ENCODE measurements at regions not wholly inside any gene's neighbourhood (a gene's known extent, or its start where the extent isn't known, plus 50 kb on each side); places are given as distances from the start of the nearest gene placed in this dataset.

DNA sequence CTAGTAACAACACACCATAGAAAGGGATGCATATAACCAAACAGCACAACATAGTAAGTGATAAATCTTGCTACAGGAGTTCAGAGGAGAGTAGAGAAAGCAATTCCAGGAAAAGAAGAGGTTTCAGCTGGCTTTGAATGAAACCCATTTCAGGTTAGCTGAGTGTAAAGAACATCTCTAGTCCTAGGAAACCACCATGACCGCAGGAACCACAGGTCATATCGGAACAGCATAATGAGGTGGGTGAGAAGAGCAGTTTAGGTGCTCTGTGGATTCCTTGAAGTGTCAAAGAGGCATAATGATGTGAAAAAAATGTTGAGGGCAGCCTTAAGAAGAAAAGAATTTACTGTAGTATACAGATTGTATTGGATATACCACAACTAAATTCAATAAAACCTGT, 507.5 kb downstream of the MTRR start:
- no peak overlapping the region for H3K27ac Mint-ChIP-seq
- H3K4me1 Mint-ChIP-seq, result no peaks in the 10 kb centered on the region
- no peaks in the 10 kb centered on the region for H3K36me3 Mint-ChIP-seq
- TF ChIP-seq CTCF (IDR thresholded peaks at IDR 0.05; ENCODE audit: unreplicated experiment), result no peak
- H3K27me3 Mint-ChIP-seq (ENCODE audit: low read depth), result no peaks in the 10 kb centered on the region
- H3K9me3 Mint-ChIP-seq, result no peaks in the 10 kb centered on the region
- H3K4me3 Mint-ChIP-seq, result no peak overlapping the region
- DNase-seq (ENCODE audit: low spot score in 2 of 2, unreplicated experiment in 2 of 2), result no peak

DNA sequence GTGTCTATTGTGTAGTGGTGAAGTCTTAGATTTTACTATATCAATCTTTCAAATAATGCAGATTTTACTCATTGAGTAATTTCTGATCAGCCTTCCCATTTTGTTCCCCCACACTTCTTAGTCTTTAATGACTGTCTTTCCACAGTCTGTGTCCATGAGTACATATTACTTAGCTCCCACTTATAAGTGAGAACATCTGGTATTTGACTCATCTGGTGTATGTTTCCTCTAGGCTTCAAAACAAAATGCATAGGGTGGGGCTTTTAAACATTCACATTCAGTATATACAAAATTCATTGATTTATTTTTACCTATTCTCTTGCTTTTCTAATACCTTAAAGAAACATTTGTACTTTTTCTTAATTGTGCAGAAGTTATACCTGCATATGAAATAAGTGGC, 513.0 kb downstream of the MTRR start:
- TF ChIP-seq CTCF (IDR thresholded peaks at IDR 0.05; ENCODE audit: unreplicated experiment), result no peak
- Mint-ChIP-seq H3K4me3 (no peak overlapping the region), H3K36me3 (no peaks in the 10 kb centered on the region), H3K9me3 (no peaks in the 10 kb centered on the region), H3K27me3 (ENCODE audit: low read depth) (peaks cover 28% of the 10 kb centered on the region), H3K4me1 (no peaks in the 10 kb centered on the region), H3K27ac (no peak overlapping the region)
- DNase-seq (ENCODE audit: low spot score in 2 of 2, unreplicated experiment in 2 of 2), result no peak

- no peaks in the 10 kb centered on the region for H3K9me3 Mint-ChIP-seq
- peaks cover 33% of the 10 kb centered on the region for H3K27me3 Mint-ChIP-seq (ENCODE audit: low read depth)
- H3K36me3 Mint-ChIP-seq, result no peaks in the 10 kb centered on the region
- H3K27ac Mint-ChIP-seq, result no peak overlapping the region
- no peak overlapping the region for H3K4me3 Mint-ChIP-seq
- H3K4me1 Mint-ChIP-seq, result no peaks in the 10 kb centered on the region
- no peak for TF ChIP-seq CTCF (IDR thresholded peaks at IDR 0.05; ENCODE audit: unreplicated experiment)
- DNase-seq (ENCODE audit: low spot score in 2 of 2, unreplicated experiment in 2 of 2), result no peak
Observed at GRCh38 chr5:8382456-8382855, 513.5 kb downstream of the MTRR start.

GRCh38 chr5:8383616-8384015, 514.7 kb downstream of the MTRR start:
- no peaks in the 10 kb centered on the region for H3K4me1 Mint-ChIP-seq
- H3K4me3 Mint-ChIP-seq, result no peak overlapping the region
- H3K9me3 Mint-ChIP-seq, result no peaks in the 10 kb centered on the region
- no peak for TF ChIP-seq CTCF (IDR thresholded peaks at IDR 0.05; ENCODE audit: unreplicated experiment)
- DNase-seq (ENCODE audit: low spot score in 2 of 2, unreplicated experiment in 2 of 2), result no peak
- peaks cover 40% of the 10 kb centered on the region for H3K27me3 Mint-ChIP-seq (ENCODE audit: low read depth)
- H3K27ac Mint-ChIP-seq, result no peak overlapping the region
- H3K36me3 Mint-ChIP-seq, result no peaks in the 10 kb centered on the region

DNA sequence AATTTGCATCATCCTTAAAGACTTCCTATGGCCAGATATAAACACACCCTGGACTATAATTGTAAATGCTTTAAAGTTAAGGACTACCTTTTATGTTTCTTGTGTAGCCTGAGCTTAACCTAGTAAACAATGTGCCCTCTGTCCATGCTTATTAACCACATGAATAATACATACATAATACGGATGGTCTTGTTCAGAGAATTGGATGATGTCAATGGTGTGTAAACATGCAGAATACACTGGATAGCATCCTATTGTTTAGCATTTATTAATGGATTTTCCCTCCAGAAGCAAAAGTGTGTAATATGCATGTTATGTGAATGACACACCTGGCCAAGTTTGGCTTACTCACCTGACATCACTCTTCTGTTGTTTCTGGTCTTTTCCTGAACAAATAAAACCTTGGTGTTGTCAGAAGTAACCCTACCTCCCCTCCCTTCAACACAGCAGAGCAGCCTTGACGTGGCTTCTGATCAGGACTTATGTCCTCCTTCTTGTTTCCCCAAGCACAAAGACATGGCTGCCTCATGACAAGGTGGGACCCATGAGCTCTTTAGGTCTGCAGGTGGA, 517.9 kb downstream of the MTRR start:
- H3K36me3 Mint-ChIP-seq, result no peaks in the 10 kb centered on the region
- no peaks in the 10 kb centered on the region for H3K9me3 Mint-ChIP-seq
- DNase-seq (ENCODE audit: low spot score in 2 of 2, unreplicated experiment in 2 of 2), result no peak
- H3K27me3 Mint-ChIP-seq (ENCODE audit: low read depth), result peaks cover 56% of the 10 kb centered on the region
- H3K4me1 Mint-ChIP-seq, result no peaks in the 10 kb centered on the region
- TF ChIP-seq CTCF (IDR thresholded peaks at IDR 0.05; ENCODE audit: unreplicated experiment), result no peak
- H3K27ac Mint-ChIP-seq, result no peak overlapping the region
- H3K4me3 Mint-ChIP-seq, result no peak overlapping the region

DNA sequence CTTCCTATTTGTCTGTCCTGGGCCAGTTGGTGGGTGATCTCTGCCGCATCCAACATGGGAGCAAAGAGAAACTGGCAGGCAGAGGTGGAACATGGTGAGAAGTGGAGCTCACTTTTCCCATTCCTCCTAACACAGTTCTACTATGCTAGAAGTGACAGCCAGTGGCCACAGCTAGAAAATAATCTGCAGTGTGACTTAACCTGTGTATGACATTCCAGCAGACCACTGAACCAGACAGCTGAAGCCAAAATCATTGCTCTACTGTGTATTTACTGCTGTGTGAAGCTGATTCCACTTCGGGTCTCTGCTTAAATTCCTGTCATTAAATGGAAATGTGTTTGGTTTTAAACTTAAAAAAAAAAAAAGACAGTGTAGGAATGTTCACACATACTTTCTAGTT, 523.0 kb downstream of the MTRR start:
- TF ChIP-seq CTCF (IDR thresholded peaks at IDR 0.05; ENCODE audit: unreplicated experiment), result no peak
- Mint-ChIP-seq H3K9me3 (no peaks in the 10 kb centered on the region), H3K4me3 (no peak overlapping the region), H3K27me3 (ENCODE audit: low read depth) (peaks cover 49% of the 10 kb centered on the region), H3K36me3 (no peaks in the 10 kb centered on the region), H3K27ac (no peak overlapping the region), H3K4me1 (no peaks in the 10 kb centered on the region)
- no peak for DNase-seq (ENCODE audit: low spot score in 2 of 2, unreplicated experiment in 2 of 2)
